Retinal pigment epithelial cell (primary cell): ENCODE measurements at regions not wholly inside any gene's neighbourhood (a gene's known extent, or its start where the extent isn't known, plus 50 kb on each side); places are given as distances from the start of the nearest gene placed in this dataset.

Experiments used
- DNase-seq: peaks from one replicate; pipeline ENCODE4 v3.0.0-alpha.2; 2010; ENCODE audit warnings: low read depth
- H3K4me3 ChIP-seq: 2 replicates; pipeline ENCODE4 v1.5.1; 2011; ENCODE audit warnings: mild to moderate bottlenecking, low read length, control low read depth, moderate library complexity
- CTCF ChIP-seq: conservative IDR thresholded peaks from 2 replicates; pipeline ENCODE4 v1.5.1; 2011; ENCODE audit warnings: low read depth, low read length, control low read depth, inconsistent platforms

- TF ChIP-seq CTCF: no peak
- H3K4me3 ChIP-seq: no peak overlapping the region
- DNase-seq: no peak
Observed at GRCh38 chr1:58975888-58976287, 192.0 kb upstream of the JUN start.

GRCh38 chr1:58976294-58976693 lies 192.4 kb upstream of the JUN start:
- DNase-seq: no peak
- TF ChIP-seq CTCF: no peak
- H3K4me3 ChIP-seq: no peak overlapping the region

- TF ChIP-seq CTCF: no peak
- no peak for DNase-seq
- H3K4me3 ChIP-seq: no peak overlapping the region
Observed at GRCh38 chr1:58977598-58977997, 193.8 kb upstream of the JUN start.

GRCh38 chr1:58978096-58978495 lies 194.2 kb upstream of the JUN start:
- no peak overlapping the region for H3K4me3 ChIP-seq
- DNase-seq: no peak
- no peak for TF ChIP-seq CTCF

- H3K4me3 ChIP-seq: no peak overlapping the region
- DNase-seq: no peak
- no peak for TF ChIP-seq CTCF
Observed at GRCh38 chr1:58979086-58979485, 195.2 kb upstream of the JUN start.

- H3K4me3 ChIP-seq: no peak overlapping the region
- TF ChIP-seq CTCF: no peak
- DNase-seq: no peak
Observed at GRCh38 chr1:58979677-58980076, 195.8 kb upstream of the JUN start.

GRCh38 chr1:58981392-58981791 lies 197.5 kb upstream of the JUN start:
- no peak for TF ChIP-seq CTCF
- no peak for DNase-seq
- no peak overlapping the region for H3K4me3 ChIP-seq
